Endodermal cell (in vitro differentiated cells): ENCODE measurements at regions not wholly inside any gene's neighbourhood (a gene's known extent, or its start where the extent isn't known, plus 50 kb on each side); places are given as distances from the start of the nearest gene placed in this dataset.

ENCODE experiments used
- DNase-seq: peaks from one replicate; pipeline ENCODE4 v3.0.0-alpha.2; 2017
- H3K27ac ChIP-seq: 2 replicates; pipeline ENCODE4 v1.5.1; 2013; ENCODE audit warnings: mild to moderate bottlenecking, low read depth, low read length, moderate library complexity
- H3K27me3 ChIP-seq: 2 replicates; pipeline ENCODE4 v1.6.1; 2013; ENCODE audit warnings: mild to moderate bottlenecking, low read length, moderate library complexity; ENCODE audit not compliant: insufficient read depth, control insufficient read depth, poor library complexity, severe bottlenecking
- H3K36me3 ChIP-seq: 2 replicates; pipeline ENCODE4 v1.7.0; 2013; ENCODE audit warnings: mild to moderate bottlenecking, low read length, moderate library complexity; ENCODE audit not compliant: control insufficient read depth, insufficient read depth
- H3K4me1 ChIP-seq: one replicate; pipeline ENCODE4 v1.7.0; 2013; ENCODE audit warnings: low read length; ENCODE audit not compliant: control insufficient read depth, insufficient read depth
- H3K4me3 ChIP-seq: 2 replicates; pipeline ENCODE4 v1.5.1; 2013; ENCODE audit warnings: mild to moderate bottlenecking, low read length, moderate library complexity
- H3K9ac ChIP-seq: 2 replicates; pipeline ENCODE4 v1.6.1; 2013; ENCODE audit warnings: mild to moderate bottlenecking, low read length, moderate library complexity; ENCODE audit not compliant: poor library complexity, severe bottlenecking; ENCODE audit errors: extremely low read depth
- H3K9me3 ChIP-seq: 2 replicates; pipeline ENCODE4 v1.6.1; 2013; ENCODE audit warnings: mild to moderate bottlenecking, low read length, moderate library complexity; ENCODE audit not compliant: control insufficient read depth
- H3K27ac Mint-ChIP-seq: 2 replicates; pipeline ENCODE4 v1.8.0; 2020; ENCODE audit warnings: mixed read lengths
- H3K27me3 Mint-ChIP-seq: 2 replicates; pipeline ENCODE4 v1.8.0; 2021; ENCODE audit warnings: mild to moderate bottlenecking, mixed read lengths; ENCODE audit not compliant: insufficient read depth
- H3K36me3 Mint-ChIP-seq: 2 replicates; pipeline ENCODE4 v1.8.0; 2020; ENCODE audit warnings: low read depth, mixed read lengths
- H3K4me1 Mint-ChIP-seq: 2 replicates; pipeline ENCODE4 v1.8.0; 2020; ENCODE audit warnings: mixed read lengths
- H3K4me3 Mint-ChIP-seq: 2 replicates; pipeline ENCODE4 v1.8.0; 2020; ENCODE audit warnings: mild to moderate bottlenecking, moderate library complexity, mixed read lengths
- H3K9me3 Mint-ChIP-seq: 2 replicates; pipeline ENCODE4 v1.8.0; 2020; ENCODE audit warnings: mild to moderate bottlenecking, mixed read lengths
- CTCF ChIP-seq: fragments of 200-600 bp; sonication (generic); conservative IDR thresholded peaks from 2 replicates; pipeline ENCODE4 v1.5.0; 2021; ENCODE audit warnings: antibody characterized with exemption, mild to moderate bottlenecking
- WGBS, 2 experiments: methylation state at CpG; one replicate each; pipeline versions ENCODE4 v1.1.5 to v1.1.7; 2013; ENCODE audit warnings: missing lambda C conversion rate in 2 of 2, mixed read lengths in 1 of 2; ENCODE audit not compliant: insufficient coverage in 1 of 2, insufficient read length in 1 of 2; 5-methylcytosine and 5-hydroxymethylcytosine counted together

- H3K27ac ChIP-seq: no peak overlapping the region
- no peaks in the 10 kb centered on the region for H3K36me3 ChIP-seq
- no peak for TF ChIP-seq CTCF
- Mint-ChIP-seq H3K9me3 (peaks cover 11% of the 10 kb centered on the region), H3K27me3 (no peaks in the 10 kb centered on the region), H3K27ac (no peak overlapping the region), H3K4me3 (no peak overlapping the region), H3K36me3 (peaks cover 11% of the 10 kb centered on the region), H3K4me1 (no peaks in the 10 kb centered on the region)
- H3K4me3 ChIP-seq: no peak overlapping the region
- no peak overlapping the region for H3K9ac ChIP-seq
- H3K9me3 ChIP-seq: peaks cover 4% of the 10 kb centered on the region
- DNase-seq: no peak
- no peaks in the 10 kb centered on the region for H3K4me1 ChIP-seq
- no peaks in the 10 kb centered on the region for H3K27me3 ChIP-seq
- WGBS, 2 experiments: 93 to 100% methylated on average over 3 to 4 of the region's 4 CpGs
These were observed 67.0 kb upstream of the EDEM3 start for GRCh38 chr1:184821658-184822057.

GRCh38 chr1:184820956-184821355 lies 66.3 kb upstream of the EDEM3 start:
- no peak overlapping the region for H3K4me3 Mint-ChIP-seq
- WGBS, 2 experiments: 93 to 100% methylated on average over 3 of the region's 5 CpGs

GRCh38 chr1:184820218-184820750 lies 65.6 kb upstream of the EDEM3 start:
- no peak overlapping the region for H3K27ac Mint-ChIP-seq
- no peak for TF ChIP-seq CTCF
- Histone ChIP-seq H3K9ac (no peak overlapping the region), H3K27ac (no peak overlapping the region), H3K4me3 (no peak overlapping the region), H3K4me1 (no peaks in the 10 kb centered on the region), H3K27me3 (no peaks in the 10 kb centered on the region), H3K9me3 (peaks cover 17% of the 10 kb centered on the region), H3K36me3 (no peaks in the 10 kb centered on the region)
- H3K4me1 Mint-ChIP-seq: no peaks in the 10 kb centered on the region
- H3K27me3 Mint-ChIP-seq: no peaks in the 10 kb centered on the region
- DNase-seq: no peak
- WGBS, 2 experiments: 95 to 97% methylated on average over 7 of the region's 7 CpGs
- no peak overlapping the region for H3K4me3 Mint-ChIP-seq
- H3K9me3 Mint-ChIP-seq: peaks cover 20% of the 10 kb centered on the region
- peaks cover 12% of the 10 kb centered on the region for H3K36me3 Mint-ChIP-seq

More at GRCh38 chr1:184820956-184821355, 66.3 kb upstream of the EDEM3 start:
- Histone ChIP-seq H3K36me3 (no peaks in the 10 kb centered on the region), H3K4me1 (no peaks in the 10 kb centered on the region), H3K27me3 (no peaks in the 10 kb centered on the region), H3K4me3 (no peak overlapping the region), H3K9me3 (peaks cover 10% of the 10 kb centered on the region), H3K9ac (no peak overlapping the region), H3K27ac (no peak overlapping the region)
- no peak for DNase-seq
- no peaks in the 10 kb centered on the region for H3K4me1 Mint-ChIP-seq
- no peak for TF ChIP-seq CTCF
- no peaks in the 10 kb centered on the region for H3K27me3 Mint-ChIP-seq
- H3K36me3 Mint-ChIP-seq: peaks cover 11% of the 10 kb centered on the region
- H3K9me3 Mint-ChIP-seq: peaks cover 14% of the 10 kb centered on the region
- H3K27ac Mint-ChIP-seq: no peak overlapping the region
